Activated T-helper 1 cell treated with Interleukin-2 at 50 U/mL for 16 hours (primary cell): ENCODE measurements at regions not wholly inside any gene's neighbourhood (a gene's known extent, or its start where the extent isn't known, plus 50 kb on each side); places are given as distances from the start of the nearest gene placed in this dataset.

Source experiments
- DNase-seq: peaks from one replicate; pipeline ENCODE4 v3.0.0-alpha.2; 2020; ENCODE audit warnings: low read depth

GRCh38 chr1:55970526-55971110, 608.7 kb downstream of the PLPP3 start:
- no peak for DNase-seq

- no peak for DNase-seq
Measured at GRCh38 chr1:55969322-55969721, 610.0 kb downstream of the PLPP3 start.

GRCh38 chr1:55968661-55969060, 610.7 kb downstream of the PLPP3 start:
- no peak for DNase-seq

GRCh38 chr1:55965981-55966461, 613.3 kb downstream of the PLPP3 start:
- DNase-seq: no peak

GRCh38 chr1:55962472-55962871, 616.9 kb downstream of the PLPP3 start:
- DNase-seq: no peak

GRCh38 chr1:55959136-55959548, 620.2 kb downstream of the PLPP3 start:
- no peak for DNase-seq

- no peak for DNase-seq
Measured at GRCh38 chr1:55958498-55958897, 620.9 kb downstream of the PLPP3 start.

GRCh38 chr1:55957276-55957675, 622.1 kb downstream of the PLPP3 start:
- DNase-seq: no peak

GRCh38 chr1:55955016-55955621, 624.2 kb downstream of the PLPP3 start:
- no peak for DNase-seq

GRCh38 chr1:55951291-55951690, 628.1 kb downstream of the PLPP3 start:
- DNase-seq: no peak

GRCh38 chr1:55947446-55947845, 631.9 kb downstream of the PLPP3 start:
- DNase-seq: no peak

- DNase-seq: no peak
Measured at GRCh38 chr1:55943721-55944435, 635.5 kb downstream of the PLPP3 start.

- DNase-seq: no peak
Measured at GRCh38 chr1:55943012-55943411, 636.4 kb downstream of the PLPP3 start.

- DNase-seq: no peak
Measured at GRCh38 chr1:55939866-55940265, 639.5 kb downstream of the PLPP3 start.

- no peak for DNase-seq
Measured at GRCh38 chr1:55938861-55939260, 640.5 kb downstream of the PLPP3 start.

- no peak for DNase-seq
Measured at GRCh38 chr1:55938376-55938850, 641.0 kb downstream of the PLPP3 start.

GRCh38 chr1:55937840-55938375, 641.5 kb downstream of the PLPP3 start:
- DNase-seq: no peak

GRCh38 chr1:55935236-55935635, 644.1 kb downstream of the PLPP3 start:
- no peak for DNase-seq

GRCh38 chr1:55932402-55932801, 647.0 kb downstream of the PLPP3 start:
- DNase-seq: no peak

- DNase-seq: no peak
Measured at GRCh38 chr1:55931081-55931940, 648.1 kb downstream of the PLPP3 start.

- DNase-seq: no peak
Measured at GRCh38 chr1:55929652-55930051, 649.7 kb downstream of the PLPP3 start.

GRCh38 chr1:55928576-55928975, 650.8 kb downstream of the PLPP3 start:
- DNase-seq: no peak
